ENCODE measurements at regions not wholly inside any gene's neighbourhood (a gene's known extent, or its start where the extent isn't known, plus 50 kb on each side); places are given as distances from the start of the nearest gene placed in this dataset.

DNA sequence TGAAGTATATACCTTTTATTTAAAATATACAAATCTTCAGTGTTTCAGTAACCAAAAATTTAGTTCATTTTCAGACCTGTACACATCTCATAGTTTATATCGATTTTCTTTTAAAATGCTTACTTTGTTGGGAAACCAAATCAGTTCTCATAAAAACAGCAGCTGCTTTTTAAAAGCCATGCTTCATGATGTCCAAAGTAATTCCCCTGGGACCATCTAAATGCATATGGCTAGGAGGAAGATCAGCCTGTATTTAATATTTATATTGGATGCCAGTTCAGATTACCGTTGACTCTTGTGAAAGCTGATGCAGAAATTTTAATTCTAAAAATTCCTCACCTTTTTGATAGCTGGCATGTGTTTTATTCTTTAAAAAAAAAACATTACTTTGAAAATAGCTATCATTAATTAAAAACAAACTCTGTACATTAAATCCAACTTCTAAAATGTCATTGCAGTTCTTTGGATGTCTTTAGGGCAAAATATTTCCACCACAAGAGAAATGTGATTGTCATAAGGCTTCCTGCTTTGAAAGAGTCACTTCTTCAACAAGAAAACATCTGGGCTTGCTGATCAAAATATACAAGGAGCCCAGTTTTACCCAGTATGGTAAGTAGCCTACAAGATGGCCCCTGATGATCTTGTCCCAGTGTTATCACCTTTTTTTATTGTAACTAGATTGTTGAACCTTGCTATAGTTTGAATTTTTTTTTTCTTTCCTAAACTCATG, 1242.9 kb upstream of the CDH6 start:
- no peak for DNase-seq (ENCODE audit: low read depth in 2 of 2)

DNA sequence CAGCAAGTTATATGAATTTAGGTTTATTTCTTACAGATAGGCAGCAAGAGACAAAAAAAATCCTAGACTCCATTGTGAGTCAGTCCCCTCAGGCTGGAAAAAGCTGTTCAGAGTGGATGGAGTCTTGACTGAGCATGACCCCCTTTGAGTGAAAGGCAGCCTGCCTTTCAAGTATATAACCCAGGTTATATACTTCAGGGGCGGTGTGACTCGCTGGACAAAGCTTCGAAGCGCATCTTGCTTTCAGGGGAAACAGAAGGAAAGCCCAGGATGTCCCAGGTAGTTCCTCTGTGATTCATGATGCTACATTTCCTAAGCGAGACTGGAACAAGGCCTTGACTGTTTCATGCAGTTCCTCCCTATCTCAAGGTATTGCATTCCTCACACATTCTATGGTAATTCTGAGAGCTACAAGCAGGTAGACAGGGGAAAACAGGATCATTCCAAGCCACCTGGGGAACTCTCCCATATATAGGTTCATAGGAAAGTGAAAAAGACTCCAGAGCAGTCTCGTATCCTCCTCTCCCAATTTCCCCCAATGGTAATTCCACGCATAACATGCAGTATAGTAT, 1244.1 kb upstream of the CDH6 start:
- DNase-seq (ENCODE audit: low read depth in 2 of 2) = no peak

DNA sequence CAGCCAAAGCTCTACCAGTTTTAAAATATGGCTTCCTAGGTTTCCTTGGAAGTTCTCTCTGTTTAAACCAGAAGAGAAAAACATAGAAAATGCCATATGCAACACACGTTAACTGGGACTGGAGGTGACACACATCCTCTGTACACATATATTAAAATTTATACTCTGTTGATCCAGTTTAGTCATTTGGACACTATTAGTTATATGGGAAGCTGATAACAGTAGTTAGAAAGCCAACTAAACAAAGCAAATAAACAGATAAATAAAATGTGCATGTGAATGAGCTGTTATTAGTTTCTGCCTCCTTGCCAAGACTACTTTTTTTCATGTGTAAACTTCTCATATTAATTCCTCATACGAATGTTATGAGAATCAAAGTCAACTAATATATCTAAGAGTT, 1249.2 kb upstream of the CDH6 start:
- no peak for DNase-seq (ENCODE audit: low read depth in 2 of 2)

DNA sequence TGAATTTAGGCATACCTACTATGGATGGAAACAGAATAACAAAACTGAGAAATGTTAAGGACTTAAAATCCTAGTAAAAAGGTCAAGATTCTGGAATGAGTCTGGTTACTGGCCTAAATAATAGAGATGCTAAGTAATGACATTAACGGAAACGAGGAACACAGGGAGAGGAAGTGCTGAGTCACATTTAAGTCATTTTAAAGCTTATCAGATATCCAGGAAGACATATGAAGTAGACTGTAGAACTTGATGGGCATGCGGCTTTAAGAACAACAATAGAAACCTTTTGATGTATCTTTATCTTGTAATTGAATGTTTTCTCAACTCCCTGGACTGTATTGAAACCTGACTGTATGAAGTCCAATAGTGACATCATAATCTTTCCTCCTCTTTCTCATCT, 1251.4 kb upstream of the CDH6 start:
- no peak for DNase-seq (ENCODE audit: low read depth in 2 of 2)

DNA sequence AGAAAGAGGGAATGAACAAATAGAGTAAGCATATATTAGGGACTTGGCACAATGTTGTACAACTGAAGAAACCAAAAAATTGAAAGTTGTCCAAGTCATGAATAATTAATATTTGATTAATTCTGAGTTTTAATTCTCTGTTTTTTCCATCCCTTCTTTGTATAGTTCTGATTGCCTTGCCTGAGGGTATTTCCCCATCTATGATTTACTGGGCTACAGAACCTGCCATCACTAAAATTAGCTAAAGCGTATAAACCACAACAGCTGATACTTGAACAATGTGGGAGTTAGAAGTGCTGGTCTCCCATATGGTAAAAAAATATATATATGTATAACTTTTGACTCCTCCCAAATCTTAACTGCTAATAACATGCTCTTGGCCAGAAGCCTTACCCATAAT, 1253.5 kb upstream of the CDH6 start:
- no peak for DNase-seq (ENCODE audit: low read depth in 2 of 2)

DNA sequence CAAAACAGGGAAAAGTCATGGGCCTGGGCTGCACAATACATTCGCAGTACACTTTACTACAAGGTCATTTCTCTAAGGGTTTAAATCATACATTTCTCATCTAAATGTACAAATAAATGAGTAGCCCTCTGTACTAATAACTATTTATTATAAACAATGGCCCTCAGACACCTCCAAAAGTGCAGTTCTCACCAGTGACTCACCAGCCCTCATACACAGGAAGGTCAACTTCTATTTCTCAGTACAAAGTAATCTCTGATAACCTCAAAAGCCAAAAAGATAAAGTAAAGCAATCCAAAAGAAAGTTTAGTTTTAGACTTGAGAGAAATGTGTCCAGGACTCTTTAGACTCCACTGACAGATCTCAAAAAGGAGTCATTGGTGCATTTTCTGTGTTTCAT, 1258.1 kb upstream of the CDH6 start:
- DNase-seq (ENCODE audit: low read depth in 2 of 2) = no peak

DNA sequence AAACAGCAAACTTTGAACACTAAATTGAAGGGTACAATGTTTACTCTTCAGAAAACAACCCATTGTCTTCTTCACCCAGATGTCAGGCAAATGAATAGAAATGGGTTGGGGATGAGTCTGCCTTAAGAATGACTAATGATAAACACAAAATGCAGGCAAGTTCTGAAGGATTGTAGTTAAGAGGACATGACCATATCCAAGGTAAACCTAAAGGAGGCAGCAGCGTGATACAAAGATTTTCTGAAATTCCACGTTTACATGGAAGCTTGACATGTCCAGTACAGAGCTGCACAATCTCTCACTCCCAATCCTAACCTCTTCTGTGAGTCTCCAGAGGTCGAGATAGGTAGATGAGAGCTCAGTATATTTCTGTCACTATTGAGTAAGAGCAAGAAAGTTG, 1263.2 kb upstream of the CDH6 start:
- no peak for DNase-seq (ENCODE audit: low read depth in 2 of 2)

DNA sequence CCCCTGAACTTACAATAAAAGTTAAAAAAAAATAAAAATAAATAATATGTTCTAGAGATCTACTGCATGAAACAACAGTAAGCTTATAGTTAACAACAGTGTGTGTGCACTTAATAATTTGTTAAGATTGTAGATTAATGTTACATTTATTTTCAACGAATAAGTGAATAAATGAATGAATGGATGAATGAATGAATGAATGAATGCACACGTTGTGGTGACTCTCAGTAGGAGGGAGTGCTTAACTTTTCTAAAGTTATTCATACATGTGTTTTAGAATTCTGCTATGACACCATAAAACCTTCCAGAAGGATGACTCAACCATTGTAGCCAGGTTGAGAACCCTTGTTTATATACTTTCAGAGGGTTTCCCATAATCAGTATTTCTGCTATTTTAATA, 1269.4 kb upstream of the CDH6 start:
- DNase-seq (ENCODE audit: low read depth in 2 of 2) = no peak

DNA sequence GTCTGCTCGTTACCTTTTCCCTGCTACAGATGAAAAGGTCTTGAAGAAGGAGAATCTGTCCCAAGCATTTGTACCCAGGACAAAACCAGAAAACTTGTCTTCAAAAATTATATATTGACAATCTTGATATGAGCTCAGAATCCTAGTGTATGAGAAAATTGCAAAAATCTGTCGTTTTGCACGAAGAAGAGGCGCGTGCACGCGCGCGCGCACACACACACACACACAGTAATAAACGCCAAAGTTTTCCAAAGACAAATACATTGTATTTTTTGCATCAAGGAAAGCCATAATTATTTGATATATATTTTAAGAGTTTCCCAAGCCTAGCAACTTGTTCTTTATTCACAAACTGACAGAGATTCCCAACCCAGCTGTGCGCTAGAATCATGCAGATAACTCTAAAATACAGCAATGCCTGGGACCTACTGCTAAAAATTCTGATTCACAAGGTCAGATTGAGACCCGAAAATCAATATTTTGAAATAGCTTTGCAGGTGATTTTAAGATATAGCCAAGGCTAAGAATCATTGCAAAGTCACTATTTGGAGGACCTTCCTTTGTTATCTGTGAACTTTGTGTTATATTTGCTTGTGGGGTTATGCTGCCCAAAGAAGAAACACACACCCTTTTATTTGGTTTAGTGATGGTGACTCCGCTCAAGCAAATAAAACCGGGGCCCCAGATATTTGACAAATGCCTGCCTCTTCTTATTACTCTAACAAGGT, 1287.7 kb upstream of the CDH6 start:
- DNase-seq (ENCODE audit: low read depth in 2 of 2) = no peak

DNA sequence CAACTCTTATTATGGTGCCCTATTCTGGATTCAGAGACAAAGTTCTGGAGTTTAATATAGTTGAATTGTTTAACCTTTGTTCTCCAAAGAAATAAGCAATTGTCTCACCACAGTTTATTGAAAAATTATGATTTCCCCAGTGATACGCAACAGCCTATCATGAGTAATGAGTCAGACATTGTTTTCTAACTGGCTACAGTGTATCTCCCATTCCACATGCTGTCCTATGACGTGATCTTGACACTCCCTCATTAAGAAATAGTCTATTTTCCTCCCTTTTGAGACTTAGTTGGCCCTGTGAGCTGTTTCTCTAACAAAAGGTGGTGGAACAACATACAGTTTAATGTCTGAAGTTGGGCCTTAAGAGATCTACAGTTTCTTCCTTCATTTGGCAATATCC, 1290.6 kb upstream of the CDH6 start:
- DNase-seq (ENCODE audit: low read depth in 2 of 2) = no peak

DNA sequence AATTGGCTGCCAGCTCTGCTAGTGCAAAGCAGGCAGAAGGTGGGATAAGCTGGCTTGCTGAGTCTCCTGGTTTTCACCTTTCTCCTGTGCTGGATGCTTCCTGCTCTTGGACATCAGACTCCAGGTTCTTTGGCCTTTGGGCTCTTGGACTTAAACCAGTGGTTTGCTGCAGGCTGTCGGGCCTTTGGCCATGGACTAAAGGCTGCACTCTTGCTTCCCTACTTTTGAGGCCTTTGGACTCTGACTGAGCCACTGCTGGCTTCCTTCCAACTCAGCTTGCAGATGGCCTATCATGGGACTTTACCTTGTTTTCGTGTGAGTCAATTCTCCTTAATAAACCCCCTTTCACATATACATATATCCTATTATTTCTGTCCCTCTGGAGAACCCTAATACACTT, 1293.9 kb upstream of the CDH6 start:
- no peak for DNase-seq (ENCODE audit: low read depth in 2 of 2)

DNA sequence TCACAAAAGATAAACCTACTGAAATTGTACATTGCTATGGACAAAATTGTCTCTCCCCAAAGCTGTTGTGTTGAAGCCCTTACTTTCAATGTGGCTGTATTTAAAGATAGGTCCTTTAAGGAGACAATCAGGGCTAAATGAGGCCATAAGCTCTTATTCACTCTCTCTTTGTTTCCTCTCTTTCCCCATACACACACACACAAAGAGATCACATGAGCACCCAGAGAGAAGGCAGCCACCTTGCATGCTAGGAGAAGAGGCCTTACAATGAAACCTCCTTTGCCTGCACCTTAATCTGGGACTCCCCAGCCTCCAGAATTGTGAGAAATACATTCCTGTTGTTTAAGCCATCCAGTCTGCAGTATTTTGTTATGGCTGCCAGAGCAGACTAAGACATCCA, 1295.6 kb upstream of the CDH6 start:
- no peak for DNase-seq (ENCODE audit: low read depth in 2 of 2)

DNA sequence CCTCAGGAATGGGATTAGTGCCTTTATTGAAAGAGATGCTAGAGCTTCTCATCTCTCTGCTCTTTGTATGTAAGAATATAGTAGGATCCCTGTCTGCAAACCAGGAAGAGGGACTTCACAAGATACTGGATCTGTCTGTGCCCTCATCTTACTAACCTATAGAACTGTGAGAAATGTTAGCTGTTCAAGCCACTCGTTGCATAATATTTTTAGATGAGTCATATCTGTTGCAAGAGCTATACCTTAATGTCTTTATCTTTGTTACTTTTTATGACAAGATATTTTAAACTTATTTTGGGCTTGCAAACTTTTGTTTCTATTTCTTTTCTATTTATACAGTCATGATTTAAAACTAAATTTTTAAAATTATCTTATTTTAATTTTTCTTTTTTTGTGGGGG, 1296.8 kb upstream of the CDH6 start:
- no peak for DNase-seq (ENCODE audit: low read depth in 2 of 2)

DNA sequence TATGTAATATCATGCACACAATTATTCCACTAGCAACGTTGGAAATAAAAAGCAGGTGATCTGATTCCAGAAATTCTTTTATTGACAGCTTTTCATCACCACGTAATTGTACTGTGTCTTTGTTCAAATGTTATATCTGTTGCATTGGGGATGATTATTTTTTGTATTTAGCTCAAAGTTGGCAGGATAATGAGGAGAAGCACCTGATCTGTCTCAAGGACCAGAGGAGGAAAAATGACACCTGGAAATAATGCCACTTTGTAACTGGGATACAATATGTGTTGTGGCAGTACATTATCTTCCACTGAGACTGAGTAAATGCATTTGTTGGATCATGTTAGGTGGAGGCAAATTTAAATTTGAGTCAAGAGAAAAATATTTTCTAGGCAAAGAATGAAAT, 1298.8 kb upstream of the CDH6 start:
- no peak for DNase-seq (ENCODE audit: low read depth in 2 of 2)

DNA sequence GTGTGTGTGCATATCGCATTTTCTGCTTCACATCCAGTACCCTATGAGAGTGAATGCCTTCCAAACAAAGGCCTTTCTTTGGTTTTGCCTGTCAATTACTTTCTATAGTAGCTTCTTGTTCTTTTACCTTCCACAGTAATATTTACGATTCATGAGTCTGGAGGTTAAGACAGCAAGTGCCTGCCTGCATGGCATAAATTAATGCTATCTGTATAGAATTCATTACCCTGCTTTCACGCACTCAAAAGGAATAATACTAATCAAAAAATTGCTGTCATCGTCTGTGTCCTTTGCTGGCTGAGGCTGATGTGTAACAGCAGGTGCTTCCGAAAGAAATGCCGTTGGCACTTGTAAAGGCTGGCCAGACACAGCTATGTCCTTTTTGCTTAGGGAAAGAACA, 1304.4 kb upstream of the CDH6 start:
- DNase-seq (ENCODE audit: low read depth in 2 of 2) = no peak

DNA sequence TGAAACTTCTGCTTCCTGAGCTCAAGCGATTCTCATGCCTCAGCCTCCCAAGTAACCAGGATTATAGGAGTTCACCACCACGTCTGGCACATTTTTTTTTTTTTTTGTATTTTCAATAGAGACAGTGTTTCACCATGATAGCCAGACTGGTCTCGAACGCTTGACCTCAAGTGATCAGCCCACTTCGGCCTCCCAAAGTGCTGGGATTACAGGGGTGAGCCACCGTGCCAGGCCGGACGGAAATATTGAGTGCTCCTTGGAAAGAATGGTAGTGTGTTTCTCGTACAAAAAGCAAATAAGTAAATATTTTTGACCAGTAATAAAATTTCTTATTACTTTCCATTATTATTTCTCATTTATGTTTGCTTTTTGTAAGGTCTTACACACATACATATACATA, 1307.9 kb upstream of the CDH6 start:
- no peak for DNase-seq (ENCODE audit: low read depth in 2 of 2)

DNA sequence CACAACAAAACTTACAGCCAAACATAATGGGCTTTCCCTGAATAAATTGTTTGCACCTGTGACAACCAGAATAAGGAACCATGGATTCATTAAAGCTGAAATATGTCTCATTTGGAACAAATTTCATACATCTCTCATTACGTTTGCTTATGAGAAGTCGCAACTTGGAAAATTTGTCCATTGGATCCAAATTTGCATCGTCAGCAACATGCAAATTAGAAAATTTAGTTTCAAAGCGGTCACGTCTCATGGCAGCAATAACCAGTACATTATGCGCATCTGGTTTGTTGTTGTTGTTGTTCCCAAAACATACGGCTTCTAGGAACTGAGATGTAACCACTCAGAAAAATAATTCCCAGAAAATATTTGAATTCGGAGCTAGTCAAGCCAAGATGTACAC, 1311.5 kb upstream of the CDH6 start:
- no peak for DNase-seq (ENCODE audit: low read depth in 2 of 2)

DNA sequence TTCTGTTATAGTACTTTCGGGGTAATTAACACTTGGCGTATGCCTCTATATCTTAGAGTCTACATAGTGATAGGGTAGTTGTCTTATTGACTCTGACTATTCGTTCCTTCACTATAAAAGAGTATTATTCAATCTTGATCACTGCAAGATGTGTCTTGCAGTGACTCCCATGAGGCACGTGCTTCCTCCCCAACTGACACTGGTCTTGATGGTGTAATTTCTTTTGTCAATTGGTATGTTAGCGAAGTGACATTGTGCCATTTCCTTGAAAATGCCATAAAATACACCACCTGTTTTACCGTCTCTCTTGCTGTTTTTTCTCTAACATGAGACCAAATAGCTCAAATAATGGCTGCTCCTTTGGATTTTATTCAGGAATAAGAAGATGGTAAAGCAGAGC, 1314.1 kb upstream of the CDH6 start:
- DNase-seq (ENCODE audit: low read depth in 2 of 2) = no peak

DNA sequence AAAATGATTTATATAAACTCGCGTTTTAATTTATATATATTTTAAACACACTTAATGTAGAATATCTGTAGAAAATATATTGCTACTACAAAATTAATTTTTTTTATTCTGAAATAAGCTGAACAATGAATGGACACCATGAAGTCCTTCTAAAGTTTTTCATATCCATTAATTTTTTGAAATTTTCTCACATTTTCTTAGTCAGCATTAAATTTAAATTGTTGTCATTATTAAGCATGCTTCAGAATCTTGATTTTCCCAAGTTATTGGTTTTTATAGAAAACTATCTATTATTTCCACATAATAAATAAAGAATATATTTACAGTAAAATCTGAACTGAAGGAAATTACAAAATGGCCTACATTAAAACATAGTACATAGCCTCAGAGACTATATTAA, 1314.9 kb upstream of the CDH6 start:
- no peak for DNase-seq (ENCODE audit: low read depth in 2 of 2)

DNA sequence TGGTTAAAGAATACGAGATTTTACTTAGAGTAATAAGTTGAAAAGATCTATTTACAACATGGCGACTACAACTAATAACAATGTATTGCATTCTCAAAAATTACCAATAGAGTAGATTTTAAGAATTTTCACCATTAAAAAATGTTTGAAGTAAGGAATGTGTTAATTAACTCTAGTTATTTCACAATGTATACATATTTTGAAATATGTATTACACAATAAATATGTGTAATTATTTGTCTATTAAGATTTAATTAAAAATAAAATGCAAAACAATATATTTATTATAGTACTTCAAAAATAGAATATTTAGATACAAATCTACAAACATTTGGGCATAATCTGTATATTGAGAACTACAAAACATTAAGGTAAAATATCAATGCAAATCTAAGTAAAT, 1326.3 kb upstream of the CDH6 start:
- DNase-seq (ENCODE audit: low read depth in 2 of 2) = no peak

DNA sequence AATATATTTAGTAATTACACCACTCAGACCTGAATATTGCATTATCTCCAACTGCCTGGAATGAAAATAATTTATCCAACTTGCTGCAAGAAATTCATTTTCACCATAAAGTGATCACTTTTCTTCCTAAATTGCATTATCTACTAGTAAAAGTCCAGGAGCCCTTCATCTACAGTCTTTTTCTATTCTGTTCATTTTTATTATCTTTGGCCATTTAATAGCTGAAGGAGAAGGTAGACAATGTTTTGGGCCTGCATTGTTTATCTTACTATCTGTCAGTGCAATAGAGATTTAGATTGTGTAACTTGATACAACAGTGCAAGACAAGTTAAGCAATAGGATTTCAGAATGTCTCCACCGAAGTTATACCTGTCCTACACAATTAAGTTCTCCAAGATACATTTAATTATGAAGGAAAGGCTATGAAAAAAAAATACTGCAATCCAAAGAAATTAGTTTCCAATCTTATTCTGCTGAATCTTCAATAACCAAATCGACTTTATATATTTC, 1339.7 kb upstream of the CDH6 start:
- DNase-seq (ENCODE audit: low read depth in 2 of 2) = no peak

DNA sequence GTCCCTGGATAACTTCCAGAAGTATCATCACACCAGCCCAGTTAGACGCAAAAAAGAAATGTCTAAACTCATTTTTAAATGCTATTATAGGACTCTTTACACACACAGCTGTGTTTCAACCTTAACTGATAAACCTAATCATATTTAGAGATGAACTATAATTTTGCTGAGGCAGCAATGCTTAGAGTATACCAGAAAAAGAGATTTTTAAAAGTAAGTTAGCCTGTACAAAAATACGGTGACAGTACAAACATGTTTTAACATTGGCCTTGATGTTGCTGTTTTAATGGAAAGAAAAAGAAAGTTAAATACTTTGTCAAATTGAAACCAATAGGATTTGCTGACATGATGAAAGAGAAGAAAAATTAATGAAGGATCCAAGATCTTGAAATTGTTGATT, 1341.2 kb upstream of the CDH6 start:
- DNase-seq (ENCODE audit: low read depth in 2 of 2) = no peak

DNA sequence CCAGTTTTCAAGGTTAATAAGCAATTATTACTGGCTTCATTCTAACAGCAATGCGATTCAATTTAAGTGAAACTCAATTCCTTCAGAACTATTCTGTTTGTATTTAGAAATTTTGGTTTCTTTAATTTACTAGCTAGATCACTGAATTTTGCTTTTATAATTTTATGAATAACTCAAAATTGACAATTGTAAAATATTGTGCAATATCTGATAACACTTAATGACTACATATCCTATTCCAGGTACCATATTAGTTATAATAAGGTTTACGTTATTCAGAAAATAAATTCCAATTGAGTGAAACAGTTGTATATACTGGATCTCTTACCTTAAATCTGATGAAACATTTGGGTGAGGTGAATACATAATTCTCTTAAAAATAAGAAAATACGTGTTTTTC, 1348.3 kb upstream of the CDH6 start:
- no peak for DNase-seq (ENCODE audit: low read depth in 2 of 2)
